Upper lobe of left lung (tissue), 4 donors: ENCODE measurements at regions not wholly inside any gene's neighbourhood (a gene's known extent, or its start where the extent isn't known, plus 50 kb on each side); places are given as distances from the start of the nearest gene placed in this dataset.

Experiments
- POLR2A ChIP-seq, 4 donors: fragments of 450-650 bp; IDR thresholded peaks; one replicate each; pipeline ENCODE4 v1.5.1; 2016 to 2017; ENCODE audit warnings: antibody characterized with exemption in 4 of 4, mild to moderate bottlenecking in 2 of 4
- TF ChIP-seq, protein P1 (sequence below), 6 experiments: fragments of 450-650 bp in 4 of 6; fragments of 200-600 bp in 2 of 6; sonication (generic) in 2 of 6; IDR thresholded peaks; one replicate each; pipeline ENCODE4 v1.5.1; 2016 to 2019; ENCODE audit warnings: antibody characterized with exemption in 6 of 6

DNA sequence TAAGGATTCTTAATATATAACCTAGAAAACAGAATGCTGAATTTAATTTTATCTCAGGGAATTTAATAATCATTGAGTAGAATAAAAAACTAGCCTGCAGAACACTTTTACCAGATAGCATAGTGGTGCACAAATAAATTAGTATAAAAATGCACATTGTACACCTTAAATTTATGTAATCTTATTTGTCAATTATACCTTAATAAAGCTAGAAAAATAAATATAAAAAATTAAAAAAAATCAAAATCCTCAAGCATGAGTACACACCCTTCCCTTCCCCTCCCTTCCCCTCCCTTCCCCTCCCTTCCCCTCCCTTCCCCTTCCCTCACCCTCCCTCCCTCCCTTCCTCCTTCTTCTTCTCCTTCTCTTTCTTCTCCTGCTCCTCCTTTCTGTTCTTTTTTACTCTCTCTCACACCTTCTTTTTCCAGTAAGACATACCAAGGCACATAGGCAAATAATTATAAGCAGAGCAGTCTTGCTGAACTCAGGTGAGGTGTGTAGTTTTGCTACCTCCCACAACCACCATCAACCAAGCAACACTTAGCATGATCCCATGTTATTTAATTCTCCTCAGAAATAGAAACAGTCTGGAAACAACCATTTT lies 1395.0 kb downstream of the ZPLD1 start:
- no peak for TF ChIP-seq POLR2A (IDR thresholded peaks at IDR 0.05)
- TF ChIP-seq, protein P1, sequence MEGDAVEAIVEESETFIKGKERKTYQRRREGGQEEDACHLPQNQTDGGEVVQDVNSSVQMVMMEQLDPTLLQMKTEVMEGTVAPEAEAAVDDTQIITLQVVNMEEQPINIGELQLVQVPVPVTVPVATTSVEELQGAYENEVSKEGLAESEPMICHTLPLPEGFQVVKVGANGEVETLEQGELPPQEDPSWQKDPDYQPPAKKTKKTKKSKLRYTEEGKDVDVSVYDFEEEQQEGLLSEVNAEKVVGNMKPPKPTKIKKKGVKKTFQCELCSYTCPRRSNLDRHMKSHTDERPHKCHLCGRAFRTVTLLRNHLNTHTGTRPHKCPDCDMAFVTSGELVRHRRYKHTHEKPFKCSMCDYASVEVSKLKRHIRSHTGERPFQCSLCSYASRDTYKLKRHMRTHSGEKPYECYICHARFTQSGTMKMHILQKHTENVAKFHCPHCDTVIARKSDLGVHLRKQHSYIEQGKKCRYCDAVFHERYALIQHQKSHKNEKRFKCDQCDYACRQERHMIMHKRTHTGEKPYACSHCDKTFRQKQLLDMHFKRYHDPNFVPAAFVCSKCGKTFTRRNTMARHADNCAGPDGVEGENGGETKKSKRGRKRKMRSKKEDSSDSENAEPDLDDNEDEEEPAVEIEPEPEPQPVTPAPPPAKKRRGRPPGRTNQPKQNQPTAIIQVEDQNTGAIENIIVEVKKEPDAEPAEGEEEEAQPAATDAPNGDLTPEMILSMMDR (IDR thresholded peaks at IDR 0.05), result no peak
